ENCODE measurements at regions not wholly inside any gene's neighbourhood (a gene's known extent, or its start where the extent isn't known, plus 50 kb on each side); places are given as distances from the start of the nearest gene placed in this dataset.

DNA sequence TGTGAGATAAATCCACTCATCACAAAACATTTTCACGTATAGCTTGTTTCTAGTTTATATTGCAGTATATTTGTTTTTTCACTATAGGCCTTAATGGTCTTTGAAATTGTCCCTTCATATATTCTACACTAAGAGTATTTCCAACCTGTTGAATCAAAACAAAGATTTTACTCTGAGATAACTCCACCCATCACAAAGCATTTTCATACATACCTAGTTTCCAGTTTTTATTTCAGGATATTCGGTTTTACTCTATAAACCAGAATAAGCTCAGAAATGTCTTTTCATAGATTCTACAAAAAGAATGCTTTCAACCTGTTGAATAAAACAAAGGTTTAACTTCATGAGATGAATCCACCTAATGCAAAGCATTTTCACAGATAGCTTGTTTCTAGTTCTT is 1528.7 kb downstream of the UQCRFS1 start:
- TF ChIP-seq TAF1 (IDR thresholded peaks at IDR 0.05; ENCODE audit: low read depth), result no peak
- no peak for TF ChIP-seq EP300 (IDR thresholded peaks at IDR 0.05; ENCODE audit: borderline replicate concordance)
- no peak for TF ChIP-seq NFIC (IDR thresholded peaks at IDR 0.05)
- TF ChIP-seq TEAD4 (IDR thresholded peaks at IDR 0.05), result no peak
- TF ChIP-seq RAD21 (IDR thresholded peaks at IDR 0.05; ENCODE audit: low read depth), result no peak
- TF ChIP-seq YY1 (IDR thresholded peaks at IDR 0.05; ENCODE audit: low read depth), result no peak
- no peak for TF ChIP-seq REST (IDR thresholded peaks at IDR 0.05; ENCODE audit: low read depth)
- TF ChIP-seq, protein P1, sequence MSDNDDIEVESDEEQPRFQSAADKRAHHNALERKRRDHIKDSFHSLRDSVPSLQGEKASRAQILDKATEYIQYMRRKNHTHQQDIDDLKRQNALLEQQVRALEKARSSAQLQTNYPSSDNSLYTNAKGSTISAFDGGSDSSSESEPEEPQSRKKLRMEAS (IDR thresholded peaks at IDR 0.05), result no peak

Data from Ishikawa (cell line).